ENCODE measurements at regions not wholly inside any gene's neighbourhood (a gene's known extent, or its start where the extent isn't known, plus 50 kb on each side); places are given as distances from the start of the nearest gene placed in this dataset.

- TF ChIP-seq EZH2 (IDR thresholded peaks at IDR 0.05; ENCODE audit: insufficient read depth, poor library complexity, severe bottlenecking), result no peak
- no peak for TF ChIP-seq EZH2phosphoT487 (IDR thresholded peaks at IDR 0.05; ENCODE audit: insufficient read depth, low read depth)
Measured at GRCh38 chr6:22115559-22115958, 181.3 kb downstream of the PRL start.
